SK-N-SH (cell line): ENCODE measurements at regions not wholly inside any gene's neighbourhood (a gene's known extent, or its start where the extent isn't known, plus 50 kb on each side); places are given as distances from the start of the nearest gene placed in this dataset.

Experiments
- CTCF ChIA-PET: fragments of 300-600, 350-600 bp; formaldehyde crosslinking; extraction: SDS; loops from one replicate; lab custom pipeline; 2021; lab: Yijun Ruan, JAX
- POLR2A ChIA-PET: fragments of 350-600 bp; sonication (Branson Sonifier 250); formaldehyde crosslinking; extraction: SDS; loops from one replicate; lab custom pipeline; 2020; ENCODE audit warnings: antibody characterized with exemption, inconsistent platforms; lab: Yijun Ruan, JAX
- DNase-seq: peaks from one replicate; pipeline ENCODE4 v3.0.0; 2012
- H2AFZ ChIP-seq: fragments of 200-600 bp; sonication (generic); 2 replicates; pipeline ENCODE4 v1.8.1; 2016; ENCODE audit warnings: antibody characterized with exemption, mild to moderate bottlenecking, low read depth
- H3F3A ChIP-seq: fragments of 200-600 bp; sonication (generic); replicated peaks from 2 replicates; pipeline ENCODE3; 2016; ENCODE audit warnings: antibody characterized with exemption, mild to moderate bottlenecking; ENCODE audit not compliant: insufficient read depth
- H3K27ac ChIP-seq, 2 experiments: fragments of 200-500 bp in 1 of 2; fragments of 200-600 bp in 1 of 2; sonication (Bioruptor generic) in 1 of 2; sonication (generic), shearing (Covaris generic) in 1 of 2; 2 replicates each; pipeline versions ENCODE4 v1.5.1 to v1.6.1; 2014 to 2016; ENCODE audit warnings: low read depth in 2 of 2, inconsistent platforms in 1 of 2, low read length in 1 of 2, mild to moderate bottlenecking in 1 of 2, mixed read lengths in 1 of 2
- H3K27me3 ChIP-seq: fragments of 200-600 bp; sonication (generic), shearing (Covaris generic); 2 replicates; pipeline ENCODE4 v1.6.1; 2016; ENCODE audit warnings: mixed run types; ENCODE audit not compliant: insufficient read depth
- H3K36me3 ChIP-seq, 2 experiments: fragments of 200-500 bp in 1 of 2; fragments of 200-600 bp in 1 of 2; sonication (Bioruptor generic) in 1 of 2; sonication (generic) in 1 of 2; replicated peaks in 1 of 2; 2 replicates each; pipeline versions ENCODE3 to v1.5.1; 2014 to 2016; ENCODE audit warnings: low read length in 1 of 2, mild to moderate bottlenecking in 1 of 2; ENCODE audit not compliant: insufficient read depth in 2 of 2, control insufficient read depth in 1 of 2
- H3K4me1 ChIP-seq, 2 experiments: fragments of 200-500 bp in 1 of 2; fragments of 200-600 bp in 1 of 2; sonication (Bioruptor generic) in 1 of 2; sonication (generic), shearing (Covaris generic) in 1 of 2; 2 replicates each; pipeline versions ENCODE4 v1.5.1 to v1.6.1; 2014 to 2016; ENCODE audit warnings: low read depth in 1 of 2, low read length in 1 of 2, mixed run types in 1 of 2; ENCODE audit not compliant: insufficient read depth in 2 of 2, control insufficient read depth in 1 of 2
- H3K4me2 ChIP-seq: fragments of 200-600 bp; sonication (generic), shearing (Covaris generic); 2 replicates; pipeline ENCODE4 v1.6.1; 2017; ENCODE audit warnings: mixed run types
- H3K4me3 ChIP-seq, 2 experiments: fragments of 200-500 bp in 1 of 2; fragments of 200-600 bp in 1 of 2; sonication (Bioruptor generic) in 1 of 2; sonication (generic), shearing (Covaris generic) in 1 of 2; 2 replicates each; pipeline versions ENCODE4 v1.5.1 to v1.8.1; 2014 to 2016; ENCODE audit warnings: low read depth in 2 of 2, inconsistent platforms in 1 of 2, low read length in 1 of 2, mild to moderate bottlenecking in 1 of 2, mixed read lengths in 1 of 2, moderate library complexity in 1 of 2
- H3K79me2 ChIP-seq: fragments of 200-600 bp; sonication (generic); 2 replicates; pipeline ENCODE4 v1.8.1; 2017; ENCODE audit warnings: mild to moderate bottlenecking; ENCODE audit not compliant: insufficient read depth
- H3K9ac ChIP-seq: fragments of 200-600 bp; sonication (generic); 2 replicates; pipeline ENCODE4 v1.6.1; 2017; ENCODE audit warnings: mixed run types
- H3K9me2 ChIP-seq: fragments of 200-600 bp; sonication (generic); 2 replicates; pipeline ENCODE4 v1.6.1; 2017; ENCODE audit warnings: mixed run types
- H3K9me3 ChIP-seq: fragments of 200-600 bp; sonication (generic); 2 replicates; pipeline ENCODE4 v1.6.1; 2017; ENCODE audit warnings: mixed run types, mild to moderate bottlenecking, moderate library complexity
- H4K20me1 ChIP-seq: fragments of 200-600 bp; sonication (generic); 2 replicates; pipeline ENCODE4 v1.6.1; 2017; ENCODE audit warnings: mild to moderate bottlenecking, mixed run types; ENCODE audit not compliant: insufficient read depth
- CHD2 ChIP-seq: fragments of 150-350 bp; IDR thresholded peaks from 2 replicates; pipeline ENCODE4 v1.6.1; 2018; ENCODE audit warnings: low read length; ENCODE audit not compliant: partially characterized antibody
- EP300 ChIP-seq, 2 experiments: IDR thresholded peaks; 2 replicates each; pipeline versions ENCODE4 v1.4.0 to v1.6.1; 2012; ENCODE audit warnings: borderline replicate concordance in 1 of 2, low read depth in 1 of 2, low read length in 1 of 2
- FOXM1 ChIP-seq: IDR thresholded peaks from 2 replicates; pipeline ENCODE4 v1.4.0; 2012; ENCODE audit warnings: low read depth, mild to moderate bottlenecking
- GABPA ChIP-seq: IDR thresholded peaks from 2 replicates; pipeline ENCODE4 v1.4.0; 2012; ENCODE audit warnings: low read depth, mild to moderate bottlenecking
- POLR2AphosphoS5 ChIP-seq: IDR thresholded peaks from 2 replicates; pipeline ENCODE4 v1.6.1; 2012; ENCODE audit warnings: low read depth, low read length
- REST ChIP-seq: IDR thresholded peaks from 2 replicates; pipeline ENCODE4 v1.6.1; 2012; ENCODE audit warnings: mild to moderate bottlenecking, low read depth, low read length, moderate library complexity
- TEAD4 ChIP-seq: IDR thresholded peaks from 2 replicates; pipeline ENCODE4 v1.4.0; 2012; ENCODE audit warnings: mild to moderate bottlenecking, borderline replicate concordance; ENCODE audit not compliant: insufficient read depth
- USF1 ChIP-seq: IDR thresholded peaks from 2 replicates; pipeline ENCODE4 v1.4.0; 2012; ENCODE audit warnings: low read depth, borderline replicate concordance
- YY1 ChIP-seq: IDR thresholded peaks from 2 replicates; pipeline ENCODE4 v1.4.0; 2012; ENCODE audit warnings: low read depth, mild to moderate bottlenecking
- WGBS: methylation state at CpG from one replicate; pipeline ENCODE4 v1.1.6; 2017; ENCODE audit warnings: low lambda C conversion rate; 5-methylcytosine and 5-hydroxymethylcytosine counted together

GRCh38 chr13:33684874-33685273 lies 133.1 kb upstream of the RFC3 start (continued):
- no peak for TF ChIP-seq TEAD4
- TF ChIP-seq POLR2AphosphoS5: no peak
- no peak for TF ChIP-seq YY1
- no peak for TF ChIP-seq USF1
- no peak for TF ChIP-seq EP300 (IDR thresholded peaks at IDR 0.05; ENCODE audit: borderline replicate concordance in 1 of 2, low read depth in 1 of 2, low read length in 1 of 2)
- no peak for TF ChIP-seq GABPA

- Histone ChIP-seq H3F3A (no peaks in the 10 kb centered on the region), H3K79me2 (no peaks in the 10 kb centered on the region), H2AFZ (no peak overlapping the region), H3K4me1 (no peaks in the 10 kb centered on the region), H3K9me2 (no peaks in the 10 kb centered on the region), H3K27me3 (no peaks in the 10 kb centered on the region), H4K20me1 (no peaks in the 10 kb centered on the region), H3K9ac (no peak overlapping the region), H3K9me3 (no peaks in the 10 kb centered on the region), H3K27ac (no peak overlapping the region), H3K4me2 (no peak overlapping the region), H3K4me3 (no peak overlapping the region), H3K36me3 (no peaks in the 10 kb centered on the region)
- no peak for DNase-seq
- ChIA-PET POLR2A (no interaction called here), CTCF (interaction anchor here (1.0 kb wide), 1 partner anchor 37 kb away, joined by 3 read pairs; no protein-coding TSS in a partner anchor)
- no peak for TF ChIP-seq TEAD4
- TF ChIP-seq CHD2: no peak
- 37% methylated on average over 7 of the region's 7 CpGs for WGBS
Observed at GRCh38 chr13:33686772-33687480, 131.0 kb upstream of the RFC3 start.

GRCh38 chr13:33690354-33690753 lies 127.6 kb upstream of the RFC3 start:
- 74% methylated on average over 10 of the region's 10 CpGs for WGBS

More at GRCh38 chr13:33690354-33690753, 127.6 kb upstream of the RFC3 start:
- TF ChIP-seq REST (no peak), FOXM1 (no peak), USF1 (no peak)
- no peak overlapping the region for H2AFZ ChIP-seq
- H3K4me2 ChIP-seq: no peak overlapping the region
- POLR2A ChIA-PET: no interaction called here
- no peak for DNase-seq
- no peaks in the 10 kb centered on the region for H4K20me1 ChIP-seq
- H3K4me1 ChIP-seq: no peaks in the 10 kb centered on the region
- no peaks in the 10 kb centered on the region for H3K36me3 ChIP-seq
- H3K9ac ChIP-seq: no peak overlapping the region
- CTCF ChIA-PET: interaction anchor here (0.7 kb wide), 1 partner anchor 51 kb away, joined by 3 read pairs; no protein-coding TSS in a partner anchor
- no peak overlapping the region for H3K4me3 ChIP-seq
- H3K27ac ChIP-seq: no peak overlapping the region
- no peaks in the 10 kb centered on the region for H3K27me3 ChIP-seq
- no peaks in the 10 kb centered on the region for H3K79me2 ChIP-seq
- H3F3A ChIP-seq: no peaks in the 10 kb centered on the region
- H3K9me3 ChIP-seq: no peaks in the 10 kb centered on the region
- H3K9me2 ChIP-seq: no peaks in the 10 kb centered on the region
